ENCODE measurements at regions not wholly inside any gene's neighbourhood (a gene's known extent, or its start where the extent isn't known, plus 50 kb on each side); places are given as distances from the start of the nearest gene placed in this dataset.

DNA sequence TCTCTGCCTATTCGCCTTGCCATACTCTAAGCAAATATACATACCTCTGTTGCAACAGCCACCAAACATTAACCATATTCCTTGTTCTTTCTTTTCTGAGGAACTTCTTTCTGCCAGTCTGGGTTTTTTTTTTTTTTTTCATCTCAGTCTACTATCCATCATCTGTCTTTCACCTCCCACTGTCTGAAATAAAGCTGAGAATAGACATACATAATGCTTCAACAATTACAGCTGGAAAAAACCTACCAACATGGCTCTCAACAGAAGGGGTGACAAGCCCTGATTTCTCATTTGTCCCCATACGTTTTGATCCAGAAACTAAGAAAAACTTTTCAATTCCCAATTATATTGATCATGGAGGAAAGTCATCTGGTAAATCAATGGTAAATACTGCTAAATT, 728.8 kb upstream of the POU3F3 start:
- no peak for TF ChIP-seq EZH2 (IDR thresholded peaks at IDR 0.05)
- no peak for TF ChIP-seq POLR2AphosphoS5 (IDR thresholded peaks at IDR 0.05; ENCODE audit: borderline replicate concordance, low read depth, low read length)

Measured in SK-N-MC (cell line).